Neural cell (in vitro differentiated cells): ENCODE measurements at regions not wholly inside any gene's neighbourhood (a gene's known extent, or its start where the extent isn't known, plus 50 kb on each side); places are given as distances from the start of the nearest gene placed in this dataset.

Experiments used
- H2AFZ ChIP-seq: fragments of 200-600, 300-800 bp; sonication (generic), shearing (Covaris generic); 2 replicates; pipeline ENCODE4 v1.6.0; 2014; ENCODE audit warnings: low read depth, mild to moderate bottlenecking, antibody characterized with exemption, low read length, moderate library complexity
- H3F3A ChIP-seq: fragments of 200-600 bp; shearing (Covaris generic); 2 replicates; pipeline ENCODE4 v1.6.1; 2016; ENCODE audit warnings: mild to moderate bottlenecking, moderate library complexity, mixed read lengths, antibody characterized with exemption, low read length; ENCODE audit not compliant: insufficient read depth, poor library complexity, severe bottlenecking
- H3K27ac ChIP-seq: fragments of 200-600, 300-800 bp; sonication (generic), shearing (Covaris generic); 2 replicates; pipeline ENCODE4 v1.5.1; 2014; ENCODE audit warnings: mild to moderate bottlenecking, low read length, moderate library complexity
- H3K27me3 ChIP-seq: fragments of 300-800, 200-600 bp; sonication (generic), shearing (Covaris generic); 2 replicates; pipeline ENCODE4 v1.6.0; 2014; ENCODE audit warnings: mild to moderate bottlenecking, low read depth, low read length, moderate library complexity; ENCODE audit not compliant: insufficient read depth
- H3K36me3 ChIP-seq: fragments of 300-800, 200-600 bp; sonication (generic), shearing (Covaris generic); 2 replicates; pipeline ENCODE4 v1.5.1; 2014; ENCODE audit warnings: mild to moderate bottlenecking, antibody characterized with exemption, low read length, moderate library complexity; ENCODE audit not compliant: insufficient read depth
- H3K4me2 ChIP-seq: fragments of 300-800, 200-600 bp; sonication (generic), shearing (Covaris generic); 2 replicates; pipeline ENCODE4 v1.6.0; 2014; ENCODE audit warnings: mild to moderate bottlenecking, low read length
- H3K4me3 ChIP-seq: fragments of 300-800, 200-600 bp; sonication (generic), shearing (Covaris generic); 2 replicates; pipeline ENCODE4 v1.5.1; 2014; ENCODE audit warnings: mild to moderate bottlenecking, low read length, moderate library complexity
- H3K79me2 ChIP-seq: fragments of 200-600 bp; shearing (Covaris generic); replicated peaks from 2 replicates; pipeline ENCODE4 v1.6.0; 2014; ENCODE audit warnings: mild to moderate bottlenecking, low read length, moderate library complexity; ENCODE audit not compliant: insufficient read depth
- H3K9ac ChIP-seq: fragments of 300-800, 200-600 bp; sonication (generic), shearing (Covaris generic); 2 replicates; pipeline ENCODE4 v1.6.1; 2016; ENCODE audit warnings: mild to moderate bottlenecking, low read length, mixed read lengths
- H3K9me2 ChIP-seq: fragments of 200-600 bp; shearing (Covaris generic); 2 replicates; pipeline ENCODE4 v1.6.1; 2016; ENCODE audit warnings: mild to moderate bottlenecking, low read length, mixed read lengths; ENCODE audit not compliant: insufficient read depth
- H3K9me3 ChIP-seq: fragments of 200-600, 300-800 bp; sonication (generic), shearing (Covaris generic); 2 replicates; pipeline ENCODE4 v1.6.1; 2016; ENCODE audit warnings: mild to moderate bottlenecking, mixed run types, low read length, moderate library complexity, mixed read lengths
- H4K20me1 ChIP-seq: fragments of 200-600 bp; shearing (Covaris generic); 2 replicates; pipeline ENCODE4 v1.6.1; 2016; ENCODE audit warnings: mild to moderate bottlenecking, mixed run types; ENCODE audit not compliant: insufficient read depth
- EP300 ChIP-seq: fragments of 450-650 bp; conservative IDR thresholded peaks from 2 replicates; pipeline ENCODE4 v1.6.1; 2014; ENCODE audit warnings: antibody characterized with exemption, mild to moderate bottlenecking, moderate library complexity; ENCODE audit not compliant: poor library complexity, severe bottlenecking
- EZH2 ChIP-seq: fragments of 200-600, 300-800 bp; shearing (Covaris generic), sonication (generic); IDR thresholded peaks from 2 replicates; pipeline ENCODE4 v1.6.1; 2014; ENCODE audit warnings: antibody characterized with exemption, low read length, borderline replicate concordance, mild to moderate bottlenecking; ENCODE audit not compliant: insufficient read depth, poor library complexity, severe bottlenecking
- POLR2AphosphoS5 ChIP-seq: IDR thresholded peaks from 2 replicates; pipeline ENCODE4 v1.6.1; 2012
- RAD21 ChIP-seq: fragments of 450-650 bp; conservative IDR thresholded peaks from 2 replicates; pipeline ENCODE4 v1.6.1; 2014; ENCODE audit warnings: antibody characterized with exemption, mild to moderate bottlenecking, moderate library complexity
- SMC3 ChIP-seq: fragments of 450-650 bp; conservative IDR thresholded peaks from 2 replicates; pipeline ENCODE4 v1.6.1; 2014; ENCODE audit warnings: antibody characterized with exemption, mild to moderate bottlenecking, moderate library complexity; ENCODE audit not compliant: poor library complexity
- TAF1 ChIP-seq: IDR thresholded peaks from 2 replicates; pipeline ENCODE4 v1.6.1; 2012; ENCODE audit warnings: low read depth
- TF ChIP-seq, protein P1 (sequence below): fragments of 450-650 bp; IDR thresholded peaks from 2 replicates; pipeline ENCODE4 v1.5.1; 2014; ENCODE audit warnings: antibody characterized with exemption, mild to moderate bottlenecking, moderate library complexity; ENCODE audit not compliant: poor library complexity, severe bottlenecking
- TF ChIP-seq, protein P2 (sequence below): IDR thresholded peaks from 2 replicates; pipeline ENCODE4 v1.6.1; 2012; ENCODE audit warnings: borderline replicate concordance

DNA sequence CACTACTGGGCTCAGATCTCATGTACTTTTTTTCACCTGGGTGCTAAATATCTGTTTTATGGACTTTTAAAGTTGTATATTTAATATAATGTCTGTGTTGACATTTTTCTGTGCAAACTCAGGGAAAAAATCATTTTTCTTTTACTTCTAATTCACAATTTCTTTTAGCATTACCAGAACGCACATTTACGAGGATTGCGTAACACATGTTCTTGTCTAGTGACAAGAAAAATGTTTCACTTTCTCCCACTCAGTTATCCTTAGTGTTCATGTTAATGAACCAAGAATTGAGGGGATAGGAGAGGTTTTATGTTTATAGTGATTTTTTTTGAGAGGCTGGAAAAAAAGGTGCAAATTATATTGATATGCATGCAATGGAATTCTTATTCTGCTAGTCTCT lies 86.3 kb upstream of the PJA2 start:
- H3K79me2 ChIP-seq, result no peaks in the 10 kb centered on the region
- no peak overlapping the region for H3K4me2 ChIP-seq
- H3K27me3 ChIP-seq, result no peaks in the 10 kb centered on the region
- no peaks in the 10 kb centered on the region for H3K36me3 ChIP-seq
- H4K20me1 ChIP-seq, result no peaks in the 10 kb centered on the region
- H3F3A ChIP-seq, result no peaks in the 10 kb centered on the region
- TF ChIP-seq, protein P1, sequence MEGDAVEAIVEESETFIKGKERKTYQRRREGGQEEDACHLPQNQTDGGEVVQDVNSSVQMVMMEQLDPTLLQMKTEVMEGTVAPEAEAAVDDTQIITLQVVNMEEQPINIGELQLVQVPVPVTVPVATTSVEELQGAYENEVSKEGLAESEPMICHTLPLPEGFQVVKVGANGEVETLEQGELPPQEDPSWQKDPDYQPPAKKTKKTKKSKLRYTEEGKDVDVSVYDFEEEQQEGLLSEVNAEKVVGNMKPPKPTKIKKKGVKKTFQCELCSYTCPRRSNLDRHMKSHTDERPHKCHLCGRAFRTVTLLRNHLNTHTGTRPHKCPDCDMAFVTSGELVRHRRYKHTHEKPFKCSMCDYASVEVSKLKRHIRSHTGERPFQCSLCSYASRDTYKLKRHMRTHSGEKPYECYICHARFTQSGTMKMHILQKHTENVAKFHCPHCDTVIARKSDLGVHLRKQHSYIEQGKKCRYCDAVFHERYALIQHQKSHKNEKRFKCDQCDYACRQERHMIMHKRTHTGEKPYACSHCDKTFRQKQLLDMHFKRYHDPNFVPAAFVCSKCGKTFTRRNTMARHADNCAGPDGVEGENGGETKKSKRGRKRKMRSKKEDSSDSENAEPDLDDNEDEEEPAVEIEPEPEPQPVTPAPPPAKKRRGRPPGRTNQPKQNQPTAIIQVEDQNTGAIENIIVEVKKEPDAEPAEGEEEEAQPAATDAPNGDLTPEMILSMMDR, result no peak
- TF ChIP-seq RAD21 (no peak), TAF1 (no peak), SMC3 (no peak), EP300 (no peak), EZH2 (no peak)
- TF ChIP-seq, protein P2, sequence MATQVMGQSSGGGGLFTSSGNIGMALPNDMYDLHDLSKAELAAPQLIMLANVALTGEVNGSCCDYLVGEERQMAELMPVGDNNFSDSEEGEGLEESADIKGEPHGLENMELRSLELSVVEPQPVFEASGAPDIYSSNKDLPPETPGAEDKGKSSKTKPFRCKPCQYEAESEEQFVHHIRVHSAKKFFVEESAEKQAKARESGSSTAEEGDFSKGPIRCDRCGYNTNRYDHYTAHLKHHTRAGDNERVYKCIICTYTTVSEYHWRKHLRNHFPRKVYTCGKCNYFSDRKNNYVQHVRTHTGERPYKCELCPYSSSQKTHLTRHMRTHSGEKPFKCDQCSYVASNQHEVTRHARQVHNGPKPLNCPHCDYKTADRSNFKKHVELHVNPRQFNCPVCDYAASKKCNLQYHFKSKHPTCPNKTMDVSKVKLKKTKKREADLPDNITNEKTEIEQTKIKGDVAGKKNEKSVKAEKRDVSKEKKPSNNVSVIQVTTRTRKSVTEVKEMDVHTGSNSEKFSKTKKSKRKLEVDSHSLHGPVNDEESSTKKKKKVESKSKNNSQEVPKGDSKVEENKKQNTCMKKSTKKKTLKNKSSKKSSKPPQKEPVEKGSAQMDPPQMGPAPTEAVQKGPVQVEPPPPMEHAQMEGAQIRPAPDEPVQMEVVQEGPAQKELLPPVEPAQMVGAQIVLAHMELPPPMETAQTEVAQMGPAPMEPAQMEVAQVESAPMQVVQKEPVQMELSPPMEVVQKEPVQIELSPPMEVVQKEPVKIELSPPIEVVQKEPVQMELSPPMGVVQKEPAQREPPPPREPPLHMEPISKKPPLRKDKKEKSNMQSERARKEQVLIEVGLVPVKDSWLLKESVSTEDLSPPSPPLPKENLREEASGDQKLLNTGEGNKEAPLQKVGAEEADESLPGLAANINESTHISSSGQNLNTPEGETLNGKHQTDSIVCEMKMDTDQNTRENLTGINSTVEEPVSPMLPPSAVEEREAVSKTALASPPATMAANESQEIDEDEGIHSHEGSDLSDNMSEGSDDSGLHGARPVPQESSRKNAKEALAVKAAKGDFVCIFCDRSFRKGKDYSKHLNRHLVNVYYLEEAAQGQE, result no peak
- H3K27ac ChIP-seq, result no peak overlapping the region
- H2AFZ ChIP-seq, result no peak overlapping the region
- no peak overlapping the region for H3K9ac ChIP-seq
- H3K9me3 ChIP-seq, result no peaks in the 10 kb centered on the region
- H3K4me3 ChIP-seq, result no peak overlapping the region
- H3K9me2 ChIP-seq, result no peaks in the 10 kb centered on the region

DNA sequence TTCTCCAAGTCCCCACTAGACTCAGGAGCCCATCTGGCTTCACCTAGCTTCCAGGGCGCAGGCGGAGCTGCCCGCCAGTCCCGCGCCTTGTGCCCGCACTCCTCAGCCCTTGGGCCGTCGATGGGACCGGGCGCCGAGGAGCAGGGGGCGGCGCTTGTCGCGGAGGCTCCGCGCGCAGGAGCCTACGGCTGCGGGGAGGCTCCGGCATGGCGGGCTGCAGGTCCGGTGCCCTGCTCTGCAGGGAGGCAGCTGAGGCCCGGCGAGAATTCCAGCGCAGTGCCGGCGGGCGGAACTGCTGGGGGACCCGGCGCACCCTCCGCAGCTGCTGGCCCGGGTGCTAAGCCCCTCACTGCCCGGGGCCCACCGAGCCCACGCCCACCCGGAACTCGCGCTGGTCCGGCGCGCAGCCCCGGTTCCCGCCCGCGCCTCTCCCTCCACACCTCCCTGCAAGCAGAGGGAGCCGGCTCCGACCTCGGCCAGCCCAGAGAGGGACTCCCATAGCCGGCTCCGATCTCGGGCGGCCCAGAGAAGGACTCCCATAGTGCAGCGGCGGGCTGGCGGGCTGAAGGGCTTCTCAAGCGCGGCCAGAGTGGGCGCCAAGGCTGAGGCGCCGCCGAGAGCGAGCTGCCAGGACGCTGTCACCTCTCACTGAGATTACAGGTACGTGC lies 78.1 kb upstream of the PJA2 start:
- H3K4me2 ChIP-seq, result no peak overlapping the region
- no peak overlapping the region for H3K27ac ChIP-seq
- H4K20me1 ChIP-seq, result no peaks in the 10 kb centered on the region
- no peaks in the 10 kb centered on the region for H3F3A ChIP-seq
- no peaks in the 10 kb centered on the region for H3K9me3 ChIP-seq
- TF ChIP-seq TAF1 (no peak), SMC3 (no peak), EZH2 (no peak), EP300 (no peak), RAD21 (no peak), POLR2AphosphoS5 (no peak)
- TF ChIP-seq, protein P2, result no peak
- TF ChIP-seq, protein P1, result no peak
- H3K79me2 ChIP-seq, result no peaks in the 10 kb centered on the region
- no peak overlapping the region for H2AFZ ChIP-seq
- no peaks in the 10 kb centered on the region for H3K9me2 ChIP-seq
- H3K27me3 ChIP-seq, result no peaks in the 10 kb centered on the region
- H3K4me3 ChIP-seq, result no peak overlapping the region
- H3K36me3 ChIP-seq, result no peaks in the 10 kb centered on the region
- H3K9ac ChIP-seq, result no peak overlapping the region
